Stimulated activated CD8-positive, alpha-beta memory T cell treated with anti-CD3 and anti-CD28 coated beads, Interleukin-2, amount 100 ng/mL, for 48 hours (primary cell): ENCODE measurements at regions not wholly inside any gene's neighbourhood (a gene's known extent, or its start where the extent isn't known, plus 50 kb on each side); places are given as distances from the start of the nearest gene placed in this dataset.
"Not testable (repeated sequence)": the region's sequence is repeated elsewhere in the genome, so short reads cannot be mapped to it uniquely, and the experiment has no call there.

Experiments used
- DNase-seq, 2 donors: peaks; one replicate each; pipeline ENCODE4 v3.0.0-alpha.2; 2020; ENCODE audit warnings: low read depth in 2 of 2

DNA sequence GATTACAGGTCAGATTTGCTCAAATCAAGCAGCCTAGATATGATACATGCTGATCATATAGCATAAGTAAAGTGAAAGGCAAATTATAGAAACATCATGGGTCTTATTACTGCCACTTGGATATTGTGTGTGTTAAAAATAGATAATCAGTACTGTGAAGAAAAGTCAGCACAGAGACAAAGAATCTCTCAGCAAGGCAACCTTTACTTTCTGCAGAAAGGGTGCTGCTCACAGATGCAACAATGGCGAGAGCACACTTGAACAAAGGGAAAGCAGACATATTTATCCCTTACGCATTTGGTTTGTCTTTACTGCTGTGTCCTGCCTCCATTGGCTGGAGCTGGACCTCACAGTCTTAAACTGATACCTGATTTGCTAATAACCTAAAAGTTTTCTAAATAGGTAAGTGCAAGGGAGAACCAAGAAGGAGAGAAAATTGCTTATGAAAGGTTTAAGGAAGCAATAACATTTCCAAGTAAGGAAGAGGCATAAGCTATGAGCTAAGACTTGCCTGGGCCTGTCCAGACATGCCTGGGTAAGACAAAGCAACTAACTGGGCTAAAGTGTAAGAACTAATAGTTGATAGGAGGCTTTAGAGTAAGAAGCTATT is 1310.8 kb upstream of the LRRTM3 start:
- DNase-seq: no peak

DNA sequence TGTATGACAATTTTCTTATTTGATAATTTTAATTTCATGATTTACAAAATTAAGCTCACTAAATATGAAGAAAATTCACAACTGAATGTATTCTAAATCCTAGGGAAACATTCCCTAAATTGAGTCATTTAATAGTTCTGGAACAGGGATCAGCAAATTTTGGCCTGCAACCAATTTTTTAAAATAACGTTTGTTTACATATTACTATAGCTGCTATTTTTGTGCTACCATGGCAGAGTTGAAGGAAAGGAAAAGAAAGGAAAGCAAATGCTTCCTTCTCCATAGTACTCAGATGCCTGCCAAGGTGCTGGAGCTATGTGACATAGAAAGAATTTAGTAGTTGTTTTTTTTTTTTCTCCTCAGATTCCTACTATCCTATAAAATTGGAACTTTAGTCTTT is 1307.7 kb upstream of the LRRTM3 start:
- no peak for DNase-seq

DNA sequence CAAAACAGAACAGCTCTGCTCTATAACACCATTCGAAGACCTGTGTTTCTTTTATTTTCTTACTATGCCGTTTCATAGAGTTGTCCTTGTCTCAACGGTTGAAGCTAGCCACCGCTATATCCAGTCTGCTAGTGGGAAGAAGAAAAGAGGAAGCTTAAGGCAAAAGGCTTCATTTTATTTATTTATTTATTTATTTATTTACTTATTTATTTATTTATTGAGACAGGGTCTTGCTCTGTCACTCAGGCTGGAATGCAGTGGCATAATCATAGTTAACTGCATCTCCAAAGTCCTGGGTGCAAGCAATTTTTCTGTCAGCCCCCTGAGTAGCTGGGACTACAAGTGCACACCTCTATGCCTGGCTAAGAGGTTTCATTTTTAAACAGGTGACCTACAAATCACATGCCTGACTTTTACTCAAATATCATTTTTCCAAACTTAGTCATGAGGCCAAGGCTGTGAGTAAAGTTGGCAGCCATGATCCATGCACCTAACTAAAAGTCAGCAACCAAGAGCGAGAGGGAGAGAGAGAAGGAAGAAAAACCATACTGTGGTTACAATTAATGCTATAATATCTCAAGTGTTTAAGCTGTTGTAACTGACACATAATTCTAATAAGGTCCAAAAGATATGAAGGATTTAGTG is 1305.3 kb upstream of the LRRTM3 start:
- no peak for DNase-seq

DNA sequence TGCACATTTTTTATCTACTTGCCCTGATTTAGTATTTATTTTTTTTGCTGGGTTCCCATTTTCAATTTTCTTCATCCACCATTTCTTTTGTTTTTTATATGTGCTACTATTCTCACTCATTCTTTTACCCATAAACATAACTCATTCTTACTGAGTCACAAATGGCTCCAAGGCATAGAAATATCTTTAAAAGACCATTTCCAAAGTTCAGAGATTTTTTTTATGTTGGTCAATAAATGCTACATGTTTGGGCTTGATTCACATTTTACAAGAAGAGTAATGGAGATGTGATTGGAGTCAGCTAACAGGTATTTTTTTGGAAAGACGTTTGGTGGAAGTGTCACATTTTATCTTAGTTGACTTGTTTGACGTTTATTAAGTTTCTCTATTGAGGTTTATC is 1303.2 kb upstream of the LRRTM3 start:
- no peak for DNase-seq

DNA sequence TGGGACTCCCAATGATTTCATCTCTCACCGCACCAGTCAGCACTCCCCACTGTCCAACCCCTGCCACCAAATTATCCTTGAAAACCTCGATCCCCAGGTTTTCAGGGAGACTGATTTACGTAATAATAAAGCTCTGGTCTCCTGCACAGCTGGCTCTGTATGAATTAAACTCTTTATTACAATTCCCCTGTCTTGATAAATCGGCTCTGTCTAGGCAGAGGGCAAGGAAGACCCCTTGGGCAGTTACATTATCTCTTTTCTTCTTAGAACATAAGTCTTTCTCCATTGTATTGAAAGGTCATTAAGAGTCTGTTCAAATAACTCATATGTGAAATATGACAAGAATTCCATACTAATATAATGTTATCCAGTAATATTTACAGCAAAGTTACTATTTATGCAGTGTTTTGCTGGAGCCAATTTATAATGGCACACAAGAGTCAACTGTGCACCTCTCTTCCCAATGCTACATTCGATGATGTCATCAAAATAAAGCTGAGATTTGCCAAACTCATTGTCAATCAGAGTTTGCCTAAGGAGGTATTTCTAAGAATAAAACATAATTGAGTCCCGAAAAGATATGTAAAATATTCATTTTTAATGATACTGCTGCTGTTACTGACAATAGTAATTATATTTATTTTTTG is 1297.2 kb upstream of the LRRTM3 start:
- DNase-seq: no peak

- no peak for DNase-seq
Measured at GRCh38 chr10:65660006-65660405, 1265.8 kb upstream of the LRRTM3 start.

DNA sequence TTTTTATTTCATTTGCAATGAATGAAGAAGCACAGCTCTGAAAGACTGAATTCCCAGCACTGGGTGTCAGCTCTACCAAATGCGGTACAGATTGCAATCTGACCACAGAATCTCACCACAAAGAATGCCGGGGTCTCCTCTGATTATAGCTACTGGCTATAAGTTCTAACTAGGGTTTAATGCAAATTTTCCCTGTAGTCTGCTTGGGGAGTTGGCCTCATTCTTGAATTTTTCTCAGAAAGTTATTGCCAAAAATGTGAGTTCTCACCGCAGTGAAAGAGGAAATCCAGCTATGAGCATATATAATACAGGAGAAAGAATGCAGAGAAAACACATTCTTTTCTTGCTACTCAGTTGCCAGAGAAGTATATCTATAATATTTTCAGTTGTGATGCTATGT is 1255.7 kb upstream of the LRRTM3 start:
- no peak for DNase-seq

DNA sequence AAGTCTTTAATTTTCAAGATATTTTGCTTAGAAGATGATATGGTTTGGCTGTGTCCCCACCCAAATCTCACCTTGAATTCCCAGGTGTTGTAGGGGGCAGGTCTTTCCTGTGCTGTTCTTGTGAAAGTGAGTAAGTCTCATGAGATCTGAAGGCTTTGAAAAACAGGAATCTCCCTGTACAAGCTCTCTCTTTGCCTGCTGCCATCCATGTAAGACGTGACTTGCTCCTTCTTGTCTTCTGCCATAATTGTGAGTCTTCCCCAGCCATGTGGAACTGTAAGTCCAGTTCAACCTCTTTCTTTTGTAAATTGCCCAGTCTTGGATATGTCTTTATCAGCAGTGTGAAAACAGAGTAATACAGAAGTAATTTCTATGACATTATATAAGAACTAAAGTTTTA is 1255.2 kb upstream of the LRRTM3 start:
- DNase-seq: not testable (repeated sequence)

GRCh38 chr10:65675236-65675635 is 1250.6 kb upstream of the LRRTM3 start:
- no peak for DNase-seq

GRCh38 chr10:65684896-65685295 is 1240.9 kb upstream of the LRRTM3 start:
- DNase-seq: no peak

DNA sequence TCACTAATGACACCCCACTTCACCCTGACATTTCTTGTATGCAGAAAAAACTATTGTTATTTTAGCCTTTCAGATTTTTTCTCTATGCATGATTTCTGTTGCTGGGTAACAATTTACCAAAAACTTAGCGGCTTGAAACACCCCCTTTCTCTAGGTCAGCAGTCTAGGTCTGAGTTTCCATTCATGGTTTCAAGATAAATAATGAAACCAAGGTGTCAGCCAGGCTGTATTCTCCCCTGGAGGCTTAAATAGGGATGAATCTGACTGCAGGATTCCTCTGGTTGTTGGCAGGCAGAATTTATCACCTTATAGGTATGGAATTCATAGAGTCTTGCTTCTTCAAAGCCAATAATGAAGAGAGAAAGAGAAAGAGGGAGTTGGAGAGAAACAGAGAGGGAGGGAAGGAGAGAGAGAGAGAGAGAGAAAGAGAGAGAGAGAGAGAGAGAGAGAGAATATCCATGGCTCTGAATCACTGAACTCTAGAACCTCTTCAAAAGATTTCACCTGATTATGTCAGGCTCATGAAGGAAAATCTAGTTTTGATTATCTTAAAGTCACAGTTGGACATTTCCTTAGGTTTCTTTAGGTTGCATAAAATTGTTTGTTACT is 1224.6 kb upstream of the LRRTM3 start:
- DNase-seq: no peak

DNA sequence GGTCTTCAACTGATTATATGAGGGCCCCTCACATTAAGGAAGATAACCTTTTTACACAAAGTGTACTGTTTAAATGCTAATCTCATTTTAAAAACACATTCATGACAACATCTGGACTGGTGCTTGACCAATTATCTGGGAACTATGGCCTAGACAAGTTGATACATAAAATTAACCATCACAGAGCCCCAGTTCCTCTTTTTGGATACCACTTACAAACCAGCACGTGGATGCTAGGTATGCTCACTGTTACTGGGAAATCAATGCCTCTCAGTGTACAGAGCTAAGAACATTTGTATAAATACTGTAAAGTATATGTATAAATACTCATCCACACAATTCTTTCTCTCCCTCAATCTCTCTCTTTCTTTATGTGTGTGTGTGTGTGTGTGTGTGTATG is 1217.8 kb upstream of the LRRTM3 start:
- no peak for DNase-seq

GRCh38 chr10:65710306-65710705 is 1215.5 kb upstream of the LRRTM3 start:
- DNase-seq: no peak

DNA sequence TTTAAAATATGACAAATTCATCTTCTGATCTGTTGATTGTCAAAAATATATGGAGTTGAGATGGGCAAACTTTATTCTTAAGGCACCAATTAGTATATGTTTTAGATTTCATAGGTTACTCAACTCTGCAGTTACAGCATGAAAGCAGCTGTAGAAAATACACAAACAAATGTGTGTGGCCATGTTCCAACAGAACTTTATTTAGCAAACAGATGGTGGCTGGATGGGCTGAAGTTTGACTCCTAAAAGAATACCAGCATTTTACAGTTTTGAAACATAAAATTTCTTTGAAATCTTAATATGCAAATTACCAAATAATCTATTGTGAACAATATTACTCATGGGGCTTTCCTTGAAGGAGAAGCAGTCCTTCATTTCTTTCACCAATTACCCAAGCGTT is 1206.0 kb upstream of the LRRTM3 start:
- DNase-seq: no peak

GRCh38 chr10:65720901-65721300 is 1204.9 kb upstream of the LRRTM3 start:
- DNase-seq: no peak

- no peak for DNase-seq
Measured at GRCh38 chr10:65723525-65723924, 1202.3 kb upstream of the LRRTM3 start.

DNA sequence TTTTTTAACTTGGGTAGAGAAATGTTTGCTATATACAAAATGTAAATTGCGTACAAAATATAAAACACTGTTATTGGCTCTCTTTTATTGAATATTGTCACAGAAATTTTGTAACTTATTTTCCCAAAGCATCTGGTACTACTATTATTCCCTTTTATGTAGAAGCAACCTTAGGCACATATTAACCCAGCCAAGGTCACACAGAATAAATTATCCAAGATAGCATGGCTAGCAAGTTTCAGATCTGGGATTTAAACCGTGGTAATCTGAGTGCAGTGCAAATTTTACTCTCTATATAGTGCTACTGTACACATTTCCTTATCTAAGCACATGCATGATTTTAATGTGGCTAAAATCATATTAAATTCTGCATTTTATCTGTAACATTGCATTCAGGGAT is 1190.5 kb upstream of the LRRTM3 start:
- no peak for DNase-seq

GRCh38 chr10:65742906-65743305 is 1182.9 kb upstream of the LRRTM3 start:
- no peak for DNase-seq

GRCh38 chr10:65751218-65751617 is 1174.6 kb upstream of the LRRTM3 start:
- no peak for DNase-seq

GRCh38 chr10:65751896-65752295 is 1173.9 kb upstream of the LRRTM3 start:
- no peak for DNase-seq

DNA sequence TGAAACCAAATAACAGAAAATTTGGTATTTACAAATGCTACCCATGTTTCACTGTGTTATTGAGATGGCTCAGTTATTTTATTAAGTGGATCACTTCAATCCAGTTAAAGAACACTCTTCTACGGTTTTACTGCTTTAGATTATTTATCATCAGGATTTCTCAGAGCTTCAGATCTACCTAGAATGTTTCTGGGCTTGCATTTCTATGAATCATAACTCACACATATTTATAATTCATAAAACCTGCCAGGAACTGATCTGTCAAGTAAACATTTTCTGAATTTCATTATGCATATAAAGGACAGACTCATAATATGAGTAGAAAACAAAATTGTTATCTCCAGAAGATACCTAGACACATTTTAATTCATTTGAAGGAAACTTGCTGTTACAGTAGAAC is 1172.3 kb upstream of the LRRTM3 start:
- DNase-seq: no peak

- DNase-seq: no peak
Measured at GRCh38 chr10:65754112-65754511, 1171.7 kb upstream of the LRRTM3 start.

DNA sequence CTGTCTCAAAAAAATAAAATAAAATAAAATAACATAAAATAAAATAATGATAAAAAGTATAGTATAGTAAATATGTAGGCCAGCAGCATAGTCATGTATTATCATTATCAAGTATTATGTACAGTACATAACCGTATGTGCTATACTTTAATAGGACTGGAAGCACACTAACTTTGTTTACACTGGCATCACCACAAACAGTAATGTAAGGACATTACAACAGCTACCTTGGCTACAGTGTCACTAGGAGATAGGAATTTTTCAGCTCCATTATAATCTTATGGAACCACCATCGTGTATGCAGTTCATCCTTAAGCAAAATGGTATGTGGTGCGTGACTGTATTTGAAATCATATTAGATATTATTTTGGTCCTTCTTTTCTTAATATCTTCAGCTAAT is 1163.5 kb upstream of the LRRTM3 start:
- no peak for DNase-seq
